GM12891 (cell line): ENCODE measurements at regions not wholly inside any gene's neighbourhood (a gene's known extent, or its start where the extent isn't known, plus 50 kb on each side); places are given as distances from the start of the nearest gene placed in this dataset.

Source experiments
- DNase-seq: peaks from one replicate; pipeline ENCODE4 v3.0.0; 2011; ENCODE audit warnings: low spot score; ENCODE audit not compliant: insufficient read length
- FAIRE-seq: peaks from 2 replicates; lab custom pipeline; 2011; peaks lifted over from hg19 to GRCh38; lab: Jason Lieb, UNC
- PAX5 ChIP-seq: IDR thresholded peaks from 2 replicates; pipeline ENCODE4 v1.6.1; 2011; ENCODE audit warnings: low read length, moderate library complexity, mild to moderate bottlenecking; ENCODE audit not compliant: insufficient read depth, severe bottlenecking
- POLR2A ChIP-seq: IDR thresholded peaks from 2 replicates; pipeline ENCODE4 v1.6.1; 2011; ENCODE audit warnings: low read depth, low read length, control low read depth
- POLR2AphosphoS5 ChIP-seq: IDR thresholded peaks from 2 replicates; pipeline ENCODE4 v1.6.1; 2011; ENCODE audit warnings: low read depth, low read length, control low read depth
- POU2F2 ChIP-seq: IDR thresholded peaks from 2 replicates; pipeline ENCODE4 v1.6.1; 2011; ENCODE audit warnings: low read depth, mild to moderate bottlenecking, control low read depth, low read length, moderate library complexity
- SPI1 ChIP-seq: IDR thresholded peaks from 2 replicates; pipeline ENCODE4 v1.6.1; 2011; ENCODE audit warnings: low read depth, low read length, control low read depth
- TAF1 ChIP-seq: IDR thresholded peaks from 2 replicates; pipeline ENCODE4 v1.6.1; 2011; ENCODE audit warnings: low read depth, low read length, control low read depth

GRCh38 chr5:124451721-124452383 is 294.6 kb downstream of the ZNF608 start:
- FAIRE-seq (no peak), DNase-seq (no peak)
- TF ChIP-seq SPI1 (no peak), POLR2AphosphoS5 (no peak), POLR2A (no peak), TAF1 (no peak), PAX5 (no peak), POU2F2 (no peak)

- no peak for TF ChIP-seq POLR2A
- TF ChIP-seq PAX5 = no peak
- no peak for TF ChIP-seq POU2F2
- no peak for TF ChIP-seq POLR2AphosphoS5
- no peak for TF ChIP-seq SPI1
- no peak for TF ChIP-seq TAF1
- FAIRE-seq (no peak), DNase-seq (no peak)
Observed at GRCh38 chr5:124446120-124446519, 300.3 kb downstream of the ZNF608 start.

- TF ChIP-seq POLR2A = no peak
- no peak for TF ChIP-seq POU2F2
- no peak for TF ChIP-seq TAF1
- TF ChIP-seq SPI1 = no peak
- no peak for TF ChIP-seq POLR2AphosphoS5
- DNase-seq (no peak), FAIRE-seq (no peak)
Observed at GRCh38 chr5:124445070-124445619, 301.3 kb downstream of the ZNF608 start.

DNA sequence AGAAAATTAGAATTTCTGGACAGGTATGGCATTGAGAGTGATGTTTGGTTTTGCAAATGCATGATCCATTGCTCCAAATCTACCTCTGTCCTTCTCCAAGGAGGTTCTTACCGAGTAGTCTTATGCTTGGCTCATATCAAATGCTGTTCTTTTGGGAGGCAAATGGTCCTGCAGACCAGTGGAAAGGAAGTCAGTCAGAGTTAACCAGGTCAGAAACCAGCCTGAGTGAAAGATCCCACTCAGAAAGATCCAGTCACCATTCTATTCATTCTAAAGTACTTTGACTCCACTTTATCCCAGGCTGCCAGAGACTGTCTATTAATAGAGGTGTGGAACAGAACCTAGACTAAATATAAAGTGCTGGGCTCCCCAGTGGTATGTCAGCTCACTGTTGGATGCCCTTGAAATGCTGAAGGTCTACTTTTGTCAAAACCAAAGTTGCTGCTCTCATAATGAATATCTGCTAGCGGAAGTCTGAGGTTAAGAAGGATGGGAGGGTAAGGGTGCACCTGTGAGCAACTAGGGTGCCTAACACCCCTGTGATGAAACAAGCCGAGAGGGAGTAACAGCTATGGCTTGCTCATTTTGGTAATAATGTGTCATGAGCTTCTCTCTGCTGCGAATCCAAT is 302.2 kb downstream of the ZNF608 start:
- DNase-seq = peak; percentile 19
- FAIRE-seq = peak; percentile 85
- TF ChIP-seq PAX5 (no peak), POLR2AphosphoS5 (no peak), SPI1 (peak; percentile 27; the same call in 1 of the 2 replicates)

- TF ChIP-seq TAF1 (no peak), SPI1 (no peak), POU2F2 (no peak), POLR2A (no peak), PAX5 (no peak), POLR2AphosphoS5 (no peak)
- FAIRE-seq (no peak), DNase-seq (no peak)
Observed at GRCh38 chr5:124440471-124440870, 306.0 kb downstream of the ZNF608 start.

- no peak for DNase-seq
- TF ChIP-seq POLR2A (no peak), POU2F2 (no peak), PAX5 (no peak), POLR2AphosphoS5 (no peak), SPI1 (no peak), TAF1 (no peak)
- no peak for FAIRE-seq
Observed at GRCh38 chr5:124439609-124440008, 306.8 kb downstream of the ZNF608 start.

- no peak for DNase-seq
- TF ChIP-seq POLR2A (no peak), TAF1 (no peak), POU2F2 (no peak)
Observed at GRCh38 chr5:124438903-124439281, 307.5 kb downstream of the ZNF608 start.

GRCh38 chr5:124438026-124438902 is 308.2 kb downstream of the ZNF608 start:
- TF ChIP-seq TAF1 = no peak
- TF ChIP-seq PAX5 = no peak
- TF ChIP-seq POLR2AphosphoS5 = no peak
- no peak for TF ChIP-seq POLR2A
- no peak for TF ChIP-seq POU2F2
- no peak for TF ChIP-seq SPI1
- no peak for DNase-seq
- FAIRE-seq = no peak

More at GRCh38 chr5:124438903-124439281, 307.5 kb downstream of the ZNF608 start:
- no peak for FAIRE-seq

- TF ChIP-seq POLR2AphosphoS5 (no peak), POU2F2 (no peak), PAX5 (no peak), TAF1 (no peak)
- FAIRE-seq = no peak
- no peak for DNase-seq
Observed at GRCh38 chr5:124436294-124436693, 310.1 kb downstream of the ZNF608 start.

DNA sequence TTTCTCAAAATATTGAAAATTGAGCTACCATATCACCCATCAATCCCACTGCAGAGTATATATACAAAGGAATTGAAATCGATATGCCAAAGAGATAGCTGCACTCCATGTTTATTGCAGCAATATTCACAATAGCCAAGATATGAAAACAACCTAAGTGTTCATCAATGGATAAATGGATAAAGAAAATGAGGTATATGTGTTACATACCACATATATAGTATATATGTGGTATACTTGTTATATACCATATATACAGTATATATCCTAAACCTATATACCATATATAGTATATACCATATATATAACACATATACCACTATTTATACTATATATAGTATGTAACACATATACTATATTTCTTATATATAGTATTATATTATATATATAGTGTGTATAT is 313.3 kb downstream of the ZNF608 start:
- DNase-seq (no peak), FAIRE-seq (no peak)
- no peak for TF ChIP-seq TAF1
- TF ChIP-seq POU2F2 = no peak
- TF ChIP-seq SPI1 = no peak
- TF ChIP-seq POLR2AphosphoS5 = no peak
- no peak for TF ChIP-seq POLR2A
- no peak for TF ChIP-seq PAX5
